ENCODE measurements at regions not wholly inside any gene's neighbourhood (a gene's known extent, or its start where the extent isn't known, plus 50 kb on each side); places are given as distances from the start of the nearest gene placed in this dataset.

DNA sequence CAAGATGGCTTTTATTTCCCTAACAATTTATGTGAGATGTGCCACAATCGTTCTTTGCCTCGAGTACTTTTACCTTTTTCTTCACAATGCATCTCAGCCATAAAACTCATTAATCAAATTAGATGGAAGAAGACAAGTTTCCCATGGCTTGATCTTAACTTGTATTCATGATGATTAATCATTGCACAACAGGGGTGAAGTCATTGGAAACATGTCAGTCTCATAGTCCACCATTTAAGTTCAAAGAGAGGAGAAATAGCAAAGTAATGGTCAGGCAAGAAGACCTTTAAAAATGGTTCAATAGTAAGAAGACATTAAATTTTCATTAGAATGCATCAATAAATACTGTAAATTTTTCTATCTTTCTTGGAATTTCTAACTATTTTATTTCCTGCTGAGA is 136.3 kb downstream of the FOXG1 start:
- no peak overlapping the region for H3K9ac ChIP-seq (ENCODE audit: low read length in 3 of 3)
- H3K4me3 ChIP-seq (ENCODE audit: low read length in 3 of 3), result no peak overlapping the region
- no peak for FAIRE-seq
- no peaks in the 10 kb centered on the region for H3K36me3 ChIP-seq (ENCODE audit: control insufficient read depth in 2 of 3, insufficient read depth in 3 of 3, low read length in 3 of 3)
- DNase-seq, result no peak
- TF ChIP-seq, protein P1, sequence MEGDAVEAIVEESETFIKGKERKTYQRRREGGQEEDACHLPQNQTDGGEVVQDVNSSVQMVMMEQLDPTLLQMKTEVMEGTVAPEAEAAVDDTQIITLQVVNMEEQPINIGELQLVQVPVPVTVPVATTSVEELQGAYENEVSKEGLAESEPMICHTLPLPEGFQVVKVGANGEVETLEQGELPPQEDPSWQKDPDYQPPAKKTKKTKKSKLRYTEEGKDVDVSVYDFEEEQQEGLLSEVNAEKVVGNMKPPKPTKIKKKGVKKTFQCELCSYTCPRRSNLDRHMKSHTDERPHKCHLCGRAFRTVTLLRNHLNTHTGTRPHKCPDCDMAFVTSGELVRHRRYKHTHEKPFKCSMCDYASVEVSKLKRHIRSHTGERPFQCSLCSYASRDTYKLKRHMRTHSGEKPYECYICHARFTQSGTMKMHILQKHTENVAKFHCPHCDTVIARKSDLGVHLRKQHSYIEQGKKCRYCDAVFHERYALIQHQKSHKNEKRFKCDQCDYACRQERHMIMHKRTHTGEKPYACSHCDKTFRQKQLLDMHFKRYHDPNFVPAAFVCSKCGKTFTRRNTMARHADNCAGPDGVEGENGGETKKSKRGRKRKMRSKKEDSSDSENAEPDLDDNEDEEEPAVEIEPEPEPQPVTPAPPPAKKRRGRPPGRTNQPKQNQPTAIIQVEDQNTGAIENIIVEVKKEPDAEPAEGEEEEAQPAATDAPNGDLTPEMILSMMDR (IDR thresholded peaks at IDR 0.05; ENCODE audit: borderline replicate concordance, extremely low read depth, insufficient read depth), result no peak
- H3K9me3 ChIP-seq (ENCODE audit: control insufficient read depth in 2 of 3, insufficient read depth in 1 of 3, low read length in 3 of 3), result no peaks in the 10 kb centered on the region
- H3K27me3 ChIP-seq (ENCODE audit: control insufficient read depth, insufficient read depth, low read length), result no peaks in the 10 kb centered on the region
- H3K4me1 ChIP-seq (ENCODE audit: control insufficient read depth in 2 of 3, insufficient read depth in 2 of 3, low read depth in 1 of 3, low read length in 3 of 3), result no peaks in the 10 kb centered on the region
- intact Hi-C loops (cut with DNase I), result no loop called here
- H3K27ac ChIP-seq (ENCODE audit: low read depth in 2 of 2, low read length in 2 of 2), result no peak overlapping the region

DNA sequence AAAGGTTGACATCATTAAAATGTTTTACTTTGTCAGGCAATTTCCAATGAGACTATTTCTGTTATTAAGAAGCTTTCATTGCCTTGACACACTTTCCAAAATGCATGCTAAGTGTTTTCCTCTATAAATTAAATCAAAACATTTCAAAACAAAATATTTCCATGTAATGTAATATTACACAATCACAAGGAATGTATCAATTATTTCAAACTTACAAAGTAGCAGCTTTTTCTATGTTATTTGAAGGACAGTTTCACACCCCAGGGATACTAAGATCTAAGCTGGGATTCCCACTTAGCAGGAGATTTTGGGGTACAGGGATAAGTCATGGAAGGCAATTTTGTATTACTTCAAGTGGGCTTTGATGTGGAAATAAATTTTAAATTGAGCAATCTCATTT is 144.9 kb downstream of the FOXG1 start:
- FAIRE-seq, result no peak
- H3K36me3 ChIP-seq (ENCODE audit: control insufficient read depth in 2 of 3, insufficient read depth in 3 of 3, low read length in 3 of 3), result no peaks in the 10 kb centered on the region
- H3K27me3 ChIP-seq (ENCODE audit: control insufficient read depth, insufficient read depth, low read length), result no peaks in the 10 kb centered on the region

DNA sequence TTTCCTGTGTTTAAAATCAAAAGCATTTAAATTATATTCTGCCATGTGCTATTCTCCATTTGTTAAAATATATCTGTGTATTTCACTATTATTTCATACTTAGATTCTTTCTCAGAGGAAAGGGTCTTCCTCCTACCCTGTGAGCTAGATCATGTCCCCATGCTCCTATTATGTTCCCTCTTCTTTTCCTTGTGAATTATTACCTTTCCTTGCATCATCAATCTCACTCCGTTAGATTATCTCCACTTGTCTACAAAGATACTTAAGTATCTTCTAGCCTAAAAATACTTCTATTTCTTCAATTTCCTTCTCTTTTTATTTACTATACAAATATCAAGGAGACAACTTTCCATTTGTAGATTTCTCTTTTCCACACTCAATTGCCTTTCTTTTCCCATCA is 146.5 kb downstream of the FOXG1 start:
- no peak overlapping the region for H3K27ac ChIP-seq (ENCODE audit: low read depth in 2 of 2, low read length in 2 of 2)
- no peak overlapping the region for H3K9ac ChIP-seq (ENCODE audit: low read length in 3 of 3)
- H3K4me3 ChIP-seq (ENCODE audit: low read length in 3 of 3), result no peak overlapping the region
- TF ChIP-seq, protein P1 (IDR thresholded peaks at IDR 0.05; ENCODE audit: borderline replicate concordance, extremely low read depth, insufficient read depth), result no peak
- DNase-seq, result no peak
- intact Hi-C loops (cut with DNase I), result no loop called here
- H3K36me3 ChIP-seq (ENCODE audit: control insufficient read depth in 2 of 3, insufficient read depth in 3 of 3, low read length in 3 of 3), result no peaks in the 10 kb centered on the region
- no peak for FAIRE-seq
- H3K4me1 ChIP-seq (ENCODE audit: control insufficient read depth in 2 of 3, insufficient read depth in 2 of 3, low read depth in 1 of 3, low read length in 3 of 3), result no peaks in the 10 kb centered on the region
- no peaks in the 10 kb centered on the region for H3K9me3 ChIP-seq (ENCODE audit: control insufficient read depth in 2 of 3, insufficient read depth in 1 of 3, low read length in 3 of 3)
- no peaks in the 10 kb centered on the region for H3K27me3 ChIP-seq (ENCODE audit: control insufficient read depth, insufficient read depth, low read length)

More for the DNA sequence above, 144.9 kb downstream of the FOXG1 start:
- Histone ChIP-seq H3K4me1 (ENCODE audit: control insufficient read depth in 2 of 3, insufficient read depth in 2 of 3, low read depth in 1 of 3, low read length in 3 of 3) (no peaks in the 10 kb centered on the region), H3K9me3 (ENCODE audit: control insufficient read depth in 2 of 3, insufficient read depth in 1 of 3, low read length in 3 of 3) (no peaks in the 10 kb centered on the region), H3K27ac (ENCODE audit: low read depth in 2 of 2, low read length in 2 of 2) (no peak overlapping the region), H3K4me3 (ENCODE audit: low read length in 3 of 3) (no peak overlapping the region), H3K9ac (ENCODE audit: low read length in 3 of 3) (no peak overlapping the region)
- TF ChIP-seq, protein P1 (IDR thresholded peaks at IDR 0.05; ENCODE audit: borderline replicate concordance, extremely low read depth, insufficient read depth), result no peak
- no peak for DNase-seq
- intact Hi-C loops (cut with DNase I), result no loop called here

DNA sequence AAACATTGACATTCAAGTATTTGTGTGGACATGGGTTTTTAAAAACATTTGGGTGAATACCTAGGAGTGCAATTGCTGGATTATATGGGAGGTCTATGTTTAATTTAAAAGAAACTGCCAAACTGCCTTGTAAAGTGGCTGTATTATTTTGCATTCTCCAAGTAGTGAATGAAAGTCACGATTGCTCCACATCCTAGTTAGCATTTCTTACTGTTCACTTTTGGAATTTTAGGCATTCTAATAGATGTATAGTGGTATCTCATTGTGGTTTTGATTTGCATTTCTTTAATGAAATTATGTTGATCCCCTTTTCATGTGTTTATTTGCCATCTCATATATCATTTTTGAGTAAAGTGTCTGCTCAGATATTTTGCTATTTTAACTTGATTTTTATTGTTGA is 159.5 kb downstream of the FOXG1 start:
- TF ChIP-seq, protein P1 (IDR thresholded peaks at IDR 0.05; ENCODE audit: borderline replicate concordance, extremely low read depth, insufficient read depth), result no peak
- FAIRE-seq (no peak), DNase-seq (no peak)
- Histone ChIP-seq H3K9me3 (ENCODE audit: control insufficient read depth in 2 of 3, insufficient read depth in 1 of 3, low read length in 3 of 3) (no peaks in the 10 kb centered on the region), H3K27ac (ENCODE audit: low read depth in 2 of 2, low read length in 2 of 2) (no peak overlapping the region), H3K4me3 (ENCODE audit: low read length in 3 of 3) (no peak overlapping the region), H3K4me1 (ENCODE audit: control insufficient read depth in 2 of 3, insufficient read depth in 2 of 3, low read depth in 1 of 3, low read length in 3 of 3) (no peaks in the 10 kb centered on the region), H3K9ac (ENCODE audit: low read length in 3 of 3) (no peak overlapping the region), H3K36me3 (ENCODE audit: control insufficient read depth in 2 of 3, insufficient read depth in 3 of 3, low read length in 3 of 3) (no peaks in the 10 kb centered on the region), H3K27me3 (ENCODE audit: control insufficient read depth, insufficient read depth, low read length) (no peaks in the 10 kb centered on the region)
- intact Hi-C loops (cut with DNase I), result no loop called here
